NCI-H1694 (cell line): ENCODE measurements at regions not wholly inside any gene's neighbourhood (a gene's known extent, or its start where the extent isn't known, plus 50 kb on each side); places are given as distances from the start of the nearest gene placed in this dataset.
A peak's percentile ranks its signal among the peaks of the same experiment; 100 is the strongest.

ENCODE experiments used
- DNase-seq: peaks from one replicate; lab custom pipeline; 2025; lab: John Stamatoyannopoulos, UW

GRCh38 chr6:91708534-91708933 lies 1121.7 kb upstream of the MAP3K7 start:
- DNase-seq: no peak

GRCh38 chr6:91705646-91706045 lies 1118.8 kb upstream of the MAP3K7 start:
- DNase-seq: no peak

GRCh38 chr6:91704531-91704930 lies 1117.7 kb upstream of the MAP3K7 start:
- no peak for DNase-seq

- DNase-seq: no peak
Measured at GRCh38 chr6:91697010-91697695, 1110.3 kb upstream of the MAP3K7 start.

- no peak for DNase-seq
Measured at GRCh38 chr6:91695221-91695620, 1108.3 kb upstream of the MAP3K7 start.

GRCh38 chr6:91694016-91694654 lies 1107.3 kb upstream of the MAP3K7 start:
- DNase-seq: no peak

GRCh38 chr6:91691449-91691848 lies 1104.6 kb upstream of the MAP3K7 start:
- no peak for DNase-seq

GRCh38 chr6:91683240-91683639 lies 1096.4 kb upstream of the MAP3K7 start:
- no peak for DNase-seq

GRCh38 chr6:91681296-91681695 lies 1094.4 kb upstream of the MAP3K7 start:
- DNase-seq: peak; percentile 55

- DNase-seq: no peak
Measured at GRCh38 chr6:91678679-91679446, 1092.0 kb upstream of the MAP3K7 start.

GRCh38 chr6:91672201-91672600 lies 1085.3 kb upstream of the MAP3K7 start:
- DNase-seq: no peak

GRCh38 chr6:91669871-91670268 lies 1083.0 kb upstream of the MAP3K7 start:
- no peak for DNase-seq

GRCh38 chr6:91669154-91669870 lies 1082.4 kb upstream of the MAP3K7 start:
- DNase-seq: peak; percentile 52

GRCh38 chr6:91667596-91667995 lies 1080.7 kb upstream of the MAP3K7 start:
- DNase-seq: no peak

- no peak for DNase-seq
Measured at GRCh38 chr6:91664327-91664959, 1077.6 kb upstream of the MAP3K7 start.

GRCh38 chr6:91660893-91661292 lies 1074.0 kb upstream of the MAP3K7 start:
- DNase-seq: no peak

- peak; percentile 34 for DNase-seq
Measured at GRCh38 chr6:91659891-91660290, 1073.0 kb upstream of the MAP3K7 start.

- DNase-seq: no peak
Measured at GRCh38 chr6:91654793-91655192, 1067.9 kb upstream of the MAP3K7 start.

- no peak for DNase-seq
Measured at GRCh38 chr6:91654357-91654756, 1067.5 kb upstream of the MAP3K7 start.

- DNase-seq: peak; percentile 24
Measured at GRCh38 chr6:91653895-91654294, 1067.0 kb upstream of the MAP3K7 start.

GRCh38 chr6:91653076-91653723 lies 1066.3 kb upstream of the MAP3K7 start:
- DNase-seq: peak; percentile 38
